ENCODE measurements at regions not wholly inside any gene's neighbourhood (a gene's known extent, or its start where the extent isn't known, plus 50 kb on each side); places are given as distances from the start of the nearest gene placed in this dataset.
"Not testable (repeated sequence)": the region's sequence is repeated elsewhere in the genome, so short reads cannot be mapped to it uniquely, and the experiment has no call there.

GRCh38 chr6:154937306-154938220, 57.6 kb upstream of the TIAM2 start:
- Mint-ChIP-seq H3K27me3 (no peaks in the 10 kb centered on the region), H3K27ac (no peak overlapping the region), H3K4me1 (no peaks in the 10 kb centered on the region), H3K36me3 (peaks cover 2% of the 10 kb centered on the region), H3K4me3 (no peak overlapping the region), H3K9me3 (no peaks in the 10 kb centered on the region)

- H3K27ac Mint-ChIP-seq: no peak overlapping the region
- H3K36me3 Mint-ChIP-seq: peaks cover 2% of the 10 kb centered on the region
- H3K9me3 Mint-ChIP-seq: no peaks in the 10 kb centered on the region
- H3K4me3 Mint-ChIP-seq: no peak overlapping the region
- H3K4me1 Mint-ChIP-seq: no peaks in the 10 kb centered on the region
- no peaks in the 10 kb centered on the region for H3K27me3 Mint-ChIP-seq
Measured at GRCh38 chr6:154938221-154938580, 56.9 kb upstream of the TIAM2 start.

GRCh38 chr6:154938727-154939285, 56.3 kb upstream of the TIAM2 start:
- not testable (repeated sequence) for H3K4me1 Mint-ChIP-seq, H3K9me3 Mint-ChIP-seq, H3K36me3 Mint-ChIP-seq, H3K27me3 Mint-ChIP-seq, H3K4me3 Mint-ChIP-seq, H3K27ac Mint-ChIP-seq

GRCh38 chr6:154942770-154943169, 52.3 kb upstream of the TIAM2 start:
- H3K4me3 Mint-ChIP-seq: no peak overlapping the region
- no peaks in the 10 kb centered on the region for H3K4me1 Mint-ChIP-seq
- H3K36me3 Mint-ChIP-seq: peaks cover 22% of the 10 kb centered on the region
- peaks cover 4% of the 10 kb centered on the region for H3K9me3 Mint-ChIP-seq
- no peaks in the 10 kb centered on the region for H3K27me3 Mint-ChIP-seq
- H3K27ac Mint-ChIP-seq: no peak overlapping the region

GRCh38 chr6:154945271-154945890, 49.7 kb upstream of the TIAM2 start:
- peaks cover 2% of the 10 kb centered on the region for H3K4me1 Mint-ChIP-seq
- H3K36me3 Mint-ChIP-seq: peaks cover 31% of the 10 kb centered on the region
- H3K27ac Mint-ChIP-seq: no peak overlapping the region
- H3K4me3 Mint-ChIP-seq: no peak overlapping the region
- H3K9me3 Mint-ChIP-seq: peaks cover 4% of the 10 kb centered on the region
- H3K27me3 Mint-ChIP-seq: no peaks in the 10 kb centered on the region

All from activated naive CD4-positive, alpha-beta T cell treated with anti-CD3 and anti-CD28 coated beads, Interleukin-2, amount 50 U/mL, for 24 hours (primary cell).